Epithelial cell of esophagus (primary cell): ENCODE measurements at regions not wholly inside any gene's neighbourhood (a gene's known extent, or its start where the extent isn't known, plus 50 kb on each side); places are given as distances from the start of the nearest gene placed in this dataset.
"Not testable (repeated sequence)": the region's sequence is repeated elsewhere in the genome, so short reads cannot be mapped to it uniquely, and the experiment has no call there.

Experiments used
- DNase-seq: peaks from one replicate; pipeline ENCODE4 v3.0.0; 2010; ENCODE audit warnings: low read depth
- H3K4me3 ChIP-seq: 2 replicates; pipeline ENCODE4 v1.5.1; 2011; ENCODE audit warnings: mild to moderate bottlenecking, low read length, control low read depth
- CTCF ChIP-seq: IDR thresholded peaks from 2 replicates; pipeline ENCODE4 v1.5.1; 2011; ENCODE audit warnings: low read depth, mild to moderate bottlenecking, low read length, control low read depth, inconsistent platforms; ENCODE audit not compliant: insufficient read depth; ENCODE audit errors: missing control alignments

DNA sequence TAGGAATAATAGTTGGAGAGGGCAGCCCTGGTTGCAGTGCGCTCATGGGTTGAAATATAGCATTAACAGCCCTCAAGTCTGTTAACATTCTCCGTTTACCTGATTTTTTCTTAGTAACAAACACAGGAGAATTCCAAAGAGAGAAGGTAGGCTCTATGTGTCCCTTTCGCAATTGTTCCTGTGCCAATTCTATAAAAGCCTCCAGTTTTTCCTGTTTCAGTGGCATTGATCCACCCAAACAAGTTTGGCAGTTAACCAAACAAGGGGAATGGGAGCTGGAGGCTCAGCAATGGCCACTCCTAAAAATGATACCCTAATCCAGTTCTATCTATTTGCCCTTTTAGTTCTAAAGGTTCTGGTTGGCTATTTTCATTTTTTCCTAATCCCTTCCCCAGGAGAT lies 151.6 kb downstream of the ZNF486 start:
- peak; percentile 3 for DNase-seq
- no peak for TF ChIP-seq CTCF
- H3K4me3 ChIP-seq: no peak overlapping the region

DNA sequence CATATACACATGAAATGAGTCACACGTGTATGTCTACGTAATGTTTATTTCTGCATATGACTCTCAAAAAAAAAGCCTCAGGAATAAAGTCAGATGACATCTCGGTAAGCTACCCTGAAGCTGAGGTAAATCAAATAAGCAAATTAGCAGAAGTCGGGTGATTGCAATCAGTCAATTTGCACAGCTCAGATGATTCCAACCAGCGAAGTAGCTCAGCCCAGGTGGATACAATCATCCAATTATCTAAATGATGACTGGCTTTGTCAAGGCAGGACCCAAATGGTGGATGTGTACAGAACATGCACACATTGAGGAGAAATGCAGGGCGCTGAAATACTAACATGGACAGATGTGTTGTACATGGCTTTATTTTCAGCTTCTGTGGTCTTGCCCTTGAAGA lies 148.5 kb downstream of the ZNF486 start:
- H3K4me3 ChIP-seq: no peak overlapping the region
- TF ChIP-seq CTCF: no peak
- no peak for DNase-seq

GRCh38 chr19:20313894-20314293 lies 146.9 kb downstream of the ZNF486 start:
- no peak for TF ChIP-seq CTCF
- H3K4me3 ChIP-seq: no peak overlapping the region
- DNase-seq: no peak

DNA sequence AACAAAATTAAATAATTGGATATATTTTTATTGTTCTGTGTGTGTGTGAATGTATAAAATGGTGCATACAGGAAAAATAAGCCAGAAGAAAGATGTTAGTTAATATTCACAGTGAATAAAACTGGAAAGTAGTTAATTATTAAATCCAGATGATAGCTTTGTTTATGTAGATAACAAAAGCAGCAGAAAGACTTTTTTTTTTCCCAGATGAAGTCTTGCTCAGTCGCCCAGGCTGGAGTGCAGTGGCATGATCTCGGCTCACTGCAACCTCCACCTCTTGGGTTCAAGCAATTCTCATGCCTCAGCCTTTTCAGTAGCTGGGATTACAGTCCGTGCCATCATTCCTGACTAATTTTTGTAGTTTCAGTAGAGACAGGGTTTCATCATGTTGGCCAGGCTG lies 140.1 kb downstream of the ZNF486 start:
- H3K4me3 ChIP-seq: no peak overlapping the region
- TF ChIP-seq CTCF: no peak
- no peak for DNase-seq

GRCh38 chr19:20296314-20296713 lies 129.3 kb downstream of the ZNF486 start:
- not testable (repeated sequence) for H3K4me3 ChIP-seq

DNA sequence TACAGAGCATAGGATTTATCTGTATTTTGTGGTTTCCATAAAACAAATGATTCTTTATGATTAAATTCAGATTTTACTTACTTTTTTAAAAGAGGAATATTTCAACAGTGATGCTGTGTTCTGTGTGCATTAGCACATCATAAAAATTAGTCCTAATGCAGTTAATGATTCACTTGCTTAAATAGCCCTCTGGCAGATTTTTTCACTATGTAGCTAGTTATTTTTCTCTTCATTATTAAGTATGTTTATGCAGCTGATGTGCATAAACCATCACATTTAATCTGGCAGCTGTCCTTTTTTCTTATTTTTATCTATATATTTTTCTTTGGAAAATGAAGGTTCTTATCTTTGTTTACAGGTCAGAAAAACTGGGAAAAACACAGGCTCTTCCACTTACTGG lies 127.2 kb downstream of the ZNF486 start:
- no peak overlapping the region for H3K4me3 ChIP-seq
- no peak for TF ChIP-seq CTCF

More at GRCh38 chr19:20296314-20296713, 129.3 kb downstream of the ZNF486 start:
- not testable (repeated sequence) for DNase-seq

DNA sequence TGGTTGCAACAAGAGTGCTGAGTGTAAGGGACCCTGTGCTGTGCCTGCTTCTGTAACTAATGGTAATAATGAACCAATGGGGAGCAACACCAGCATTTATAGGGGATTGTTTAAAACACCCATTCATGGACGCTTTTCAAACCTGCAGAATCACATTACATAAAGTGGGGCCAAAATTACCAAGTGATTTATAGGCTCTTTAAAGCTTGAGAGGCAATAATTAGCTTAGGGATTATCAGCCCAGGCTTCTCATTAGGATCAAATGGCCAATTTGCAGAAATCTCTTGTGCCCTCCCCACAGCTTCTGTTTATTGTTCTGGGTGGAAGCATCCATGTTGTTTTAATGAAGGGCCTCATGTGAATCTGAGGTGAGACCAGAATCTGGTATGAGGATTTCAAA lies 125.5 kb downstream of the ZNF486 start:
- not testable (repeated sequence) for H3K4me3 ChIP-seq, DNase-seq

More for the DNA sequence above, 127.2 kb downstream of the ZNF486 start:
- no peak for DNase-seq

DNA sequence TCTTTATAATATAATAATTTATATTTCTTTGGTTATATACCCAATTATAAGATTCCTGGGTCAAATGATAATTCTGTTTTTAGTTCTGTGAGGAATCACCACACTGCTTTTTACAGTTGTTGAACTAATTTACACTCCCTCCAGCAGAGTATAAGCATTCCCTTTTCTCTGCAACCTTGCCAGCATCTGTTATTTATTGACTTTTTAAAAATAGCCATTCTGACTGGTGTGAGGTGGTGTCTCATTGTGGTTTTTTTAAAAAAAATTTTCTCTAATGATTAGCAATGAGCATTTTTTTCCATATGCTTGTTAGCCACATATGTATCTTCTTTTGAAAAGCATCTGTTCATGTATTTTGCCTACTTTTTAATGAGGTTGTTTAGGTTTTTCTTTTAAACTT lies 122.2 kb downstream of the ZNF486 start:
- no peak for TF ChIP-seq CTCF
- H3K4me3 ChIP-seq: no peak overlapping the region
- no peak for DNase-seq
